SK-N-SH (cell line): ENCODE measurements at regions not wholly inside any gene's neighbourhood (a gene's known extent, or its start where the extent isn't known, plus 50 kb on each side); places are given as distances from the start of the nearest gene placed in this dataset.

Experiments
- CTCF ChIA-PET: fragments of 300-600, 350-600 bp; formaldehyde crosslinking; extraction: SDS; loops from one replicate; lab custom pipeline; 2021; lab: Yijun Ruan, JAX
- POLR2A ChIA-PET: fragments of 350-600 bp; sonication (Branson Sonifier 250); formaldehyde crosslinking; extraction: SDS; loops from one replicate; lab custom pipeline; 2020; ENCODE audit warnings: antibody characterized with exemption, inconsistent platforms; lab: Yijun Ruan, JAX
- DNase-seq: peaks from one replicate; pipeline ENCODE4 v3.0.0; 2012
- H2AFZ ChIP-seq: fragments of 200-600 bp; sonication (generic); 2 replicates; pipeline ENCODE4 v1.8.1; 2016; ENCODE audit warnings: antibody characterized with exemption, mild to moderate bottlenecking, low read depth
- H3F3A ChIP-seq: fragments of 200-600 bp; sonication (generic); replicated peaks from 2 replicates; pipeline ENCODE3; 2016; ENCODE audit warnings: antibody characterized with exemption, mild to moderate bottlenecking; ENCODE audit not compliant: insufficient read depth
- H3K27ac ChIP-seq, 2 experiments: fragments of 200-500 bp in 1 of 2; fragments of 200-600 bp in 1 of 2; sonication (Bioruptor generic) in 1 of 2; sonication (generic), shearing (Covaris generic) in 1 of 2; 2 replicates each; pipeline versions ENCODE4 v1.5.1 to v1.6.1; 2014 to 2016; ENCODE audit warnings: low read depth in 2 of 2, inconsistent platforms in 1 of 2, low read length in 1 of 2, mild to moderate bottlenecking in 1 of 2, mixed read lengths in 1 of 2
- H3K27me3 ChIP-seq: fragments of 200-600 bp; sonication (generic), shearing (Covaris generic); 2 replicates; pipeline ENCODE4 v1.6.1; 2016; ENCODE audit warnings: mixed run types; ENCODE audit not compliant: insufficient read depth
- H3K36me3 ChIP-seq, 2 experiments: fragments of 200-500 bp in 1 of 2; fragments of 200-600 bp in 1 of 2; sonication (Bioruptor generic) in 1 of 2; sonication (generic) in 1 of 2; replicated peaks in 1 of 2; 2 replicates each; pipeline versions ENCODE3 to v1.5.1; 2014 to 2016; ENCODE audit warnings: low read length in 1 of 2, mild to moderate bottlenecking in 1 of 2; ENCODE audit not compliant: insufficient read depth in 2 of 2, control insufficient read depth in 1 of 2
- H3K4me1 ChIP-seq, 2 experiments: fragments of 200-500 bp in 1 of 2; fragments of 200-600 bp in 1 of 2; sonication (Bioruptor generic) in 1 of 2; sonication (generic), shearing (Covaris generic) in 1 of 2; 2 replicates each; pipeline versions ENCODE4 v1.5.1 to v1.6.1; 2014 to 2016; ENCODE audit warnings: low read depth in 1 of 2, low read length in 1 of 2, mixed run types in 1 of 2; ENCODE audit not compliant: insufficient read depth in 2 of 2, control insufficient read depth in 1 of 2
- H3K4me2 ChIP-seq: fragments of 200-600 bp; sonication (generic), shearing (Covaris generic); 2 replicates; pipeline ENCODE4 v1.6.1; 2017; ENCODE audit warnings: mixed run types
- H3K4me3 ChIP-seq, 2 experiments: fragments of 200-500 bp in 1 of 2; fragments of 200-600 bp in 1 of 2; sonication (Bioruptor generic) in 1 of 2; sonication (generic), shearing (Covaris generic) in 1 of 2; 2 replicates each; pipeline versions ENCODE4 v1.5.1 to v1.8.1; 2014 to 2016; ENCODE audit warnings: low read depth in 2 of 2, inconsistent platforms in 1 of 2, low read length in 1 of 2, mild to moderate bottlenecking in 1 of 2, mixed read lengths in 1 of 2, moderate library complexity in 1 of 2
- H3K79me2 ChIP-seq: fragments of 200-600 bp; sonication (generic); 2 replicates; pipeline ENCODE4 v1.8.1; 2017; ENCODE audit warnings: mild to moderate bottlenecking; ENCODE audit not compliant: insufficient read depth
- H3K9ac ChIP-seq: fragments of 200-600 bp; sonication (generic); 2 replicates; pipeline ENCODE4 v1.6.1; 2017; ENCODE audit warnings: mixed run types
- H3K9me2 ChIP-seq: fragments of 200-600 bp; sonication (generic); 2 replicates; pipeline ENCODE4 v1.6.1; 2017; ENCODE audit warnings: mixed run types
- H3K9me3 ChIP-seq: fragments of 200-600 bp; sonication (generic); 2 replicates; pipeline ENCODE4 v1.6.1; 2017; ENCODE audit warnings: mixed run types, mild to moderate bottlenecking, moderate library complexity
- H4K20me1 ChIP-seq: fragments of 200-600 bp; sonication (generic); 2 replicates; pipeline ENCODE4 v1.6.1; 2017; ENCODE audit warnings: mild to moderate bottlenecking, mixed run types; ENCODE audit not compliant: insufficient read depth
- FOSL2 ChIP-seq: IDR thresholded peaks from 2 replicates; pipeline ENCODE4 v1.4.0; 2012; ENCODE audit warnings: low read depth, mild to moderate bottlenecking, moderate library complexity, borderline replicate concordance
- FOXJ3 ChIP-seq: sonication (generic); formaldehyde crosslinking; IDR thresholded peaks from 2 replicates; pipeline ENCODE4 v1.5.1; 2020; ENCODE audit warnings: mild to moderate bottlenecking, missing genetic modification reagents
- FOXM1 ChIP-seq: IDR thresholded peaks from 2 replicates; pipeline ENCODE4 v1.4.0; 2012; ENCODE audit warnings: low read depth, mild to moderate bottlenecking
- GABPA ChIP-seq: IDR thresholded peaks from 2 replicates; pipeline ENCODE4 v1.4.0; 2012; ENCODE audit warnings: low read depth, mild to moderate bottlenecking
- IRF3 ChIP-seq: fragments of 150-350 bp; IDR thresholded peaks from 2 replicates; pipeline ENCODE4 v1.6.1; 2016; ENCODE audit warnings: mild to moderate bottlenecking, low read depth, low read length
- JUND ChIP-seq: IDR thresholded peaks from 2 replicates; pipeline ENCODE4 v1.4.0; 2012
- MXI1 ChIP-seq: IDR thresholded peaks from 2 replicates; pipeline ENCODE4 v1.6.1; 2012; ENCODE audit warnings: mild to moderate bottlenecking, low read depth, low read length, improper control_type of control experiment
- NFIC ChIP-seq: IDR thresholded peaks from 2 replicates; pipeline ENCODE4 v1.4.0; 2012; ENCODE audit warnings: borderline replicate concordance
- NRF1 ChIP-seq: IDR thresholded peaks from 2 replicates; pipeline ENCODE4 v1.6.1; 2012; ENCODE audit warnings: low read depth, mild to moderate bottlenecking, low read length
- POLR2AphosphoS5 ChIP-seq: IDR thresholded peaks from 2 replicates; pipeline ENCODE4 v1.6.1; 2012; ENCODE audit warnings: low read depth, low read length
- RAD21 ChIP-seq: IDR thresholded peaks from 2 replicates; pipeline ENCODE4 v1.6.1; 2012; ENCODE audit warnings: mild to moderate bottlenecking, low read length
- RFX5 ChIP-seq: IDR thresholded peaks from 2 replicates; pipeline ENCODE4 v1.6.1; 2012; ENCODE audit warnings: mild to moderate bottlenecking, improper control_type of control experiment, low read length
- RXRA ChIP-seq: IDR thresholded peaks from 2 replicates; pipeline ENCODE4 v1.4.0; 2012; ENCODE audit warnings: low read depth, mild to moderate bottlenecking, borderline replicate concordance
- SIN3A ChIP-seq: IDR thresholded peaks from 2 replicates; pipeline ENCODE4 v1.6.1; 2012; ENCODE audit warnings: low read depth, mild to moderate bottlenecking, low read length, moderate library complexity, borderline replicate concordance
- TCF12 ChIP-seq: IDR thresholded peaks from 2 replicates; pipeline ENCODE4 v1.4.0; 2012
- USF1 ChIP-seq: IDR thresholded peaks from 2 replicates; pipeline ENCODE4 v1.4.0; 2012; ENCODE audit warnings: low read depth, borderline replicate concordance
- USF2 ChIP-seq: fragments of 150-350 bp; IDR thresholded peaks from 2 replicates; pipeline ENCODE4 v1.6.1; 2017; ENCODE audit warnings: antibody characterized with exemption, low read length, low read depth, borderline replicate concordance
- YY1 ChIP-seq: IDR thresholded peaks from 2 replicates; pipeline ENCODE4 v1.4.0; 2012; ENCODE audit warnings: low read depth, mild to moderate bottlenecking
- WGBS: methylation state at CpG from one replicate; pipeline ENCODE4 v1.1.6; 2017; ENCODE audit warnings: low lambda C conversion rate; 5-methylcytosine and 5-hydroxymethylcytosine counted together

- no peaks in the 10 kb centered on the region for H3F3A ChIP-seq
- H3K9me3 ChIP-seq, result no peaks in the 10 kb centered on the region
- no peaks in the 10 kb centered on the region for H3K27me3 ChIP-seq
- no peaks in the 10 kb centered on the region for H3K4me1 ChIP-seq
- H3K9ac ChIP-seq, result no peak overlapping the region
- no peak overlapping the region for H3K4me3 ChIP-seq
- no peaks in the 10 kb centered on the region for H3K9me2 ChIP-seq
- no peak overlapping the region for H3K27ac ChIP-seq
- no peak for DNase-seq
- TF ChIP-seq POLR2AphosphoS5 (no peak), JUND (no peak), FOSL2 (no peak), RFX5 (no peak), YY1 (no peak), GABPA (no peak), RAD21 (no peak), RXRA (no peak), IRF3 (no peak), TCF12 (no peak), NRF1 (no peak), MXI1 (no peak), NFIC (no peak)
- H2AFZ ChIP-seq, result no peak overlapping the region
- H3K36me3 ChIP-seq, result no peaks in the 10 kb centered on the region
- CTCF ChIA-PET, result no interaction called here
- H3K4me2 ChIP-seq, result no peak overlapping the region
- POLR2A ChIA-PET, result no interaction called here
- H4K20me1 ChIP-seq, result no peaks in the 10 kb centered on the region
- H3K79me2 ChIP-seq, result no peaks in the 10 kb centered on the region
- 47% methylated on average over 7 of the region's 7 CpGs for WGBS
These were observed 59.8 kb downstream of the VAX1 start for GRCh38 chr10:117078168-117078837.

GRCh38 chr10:117075064-117075463, 63.0 kb downstream of the VAX1 start:
- no peak overlapping the region for H3K4me3 ChIP-seq
- no peaks in the 10 kb centered on the region for H3K9me3 ChIP-seq
- no peaks in the 10 kb centered on the region for H3K9me2 ChIP-seq
- TF ChIP-seq FOXM1 (no peak), RXRA (no peak), USF1 (no peak), POLR2AphosphoS5 (no peak), SIN3A (no peak), FOXJ3 (CRISPR knock-in tag) (no peak), USF2 (no peak), GABPA (no peak)
- H3K36me3 ChIP-seq, result no peaks in the 10 kb centered on the region
- no peaks in the 10 kb centered on the region for H4K20me1 ChIP-seq
- H3K27ac ChIP-seq, result no peak overlapping the region
- H3K79me2 ChIP-seq, result no peaks in the 10 kb centered on the region
- H2AFZ ChIP-seq, result no peak overlapping the region
- H3K4me1 ChIP-seq, result no peaks in the 10 kb centered on the region
- WGBS, result 72% methylated on average over 1 of the region's 1 CpG
- CTCF ChIA-PET, result interaction anchor here (0.6 to 1.0 kb wide), 2 partner anchors 99 to 262 kb away, joined by 3 to 4 read pairs; no protein-coding TSS in a partner anchor
- no peak overlapping the region for H3K4me2 ChIP-seq
- H3K27me3 ChIP-seq, result no peaks in the 10 kb centered on the region
- no peaks in the 10 kb centered on the region for H3F3A ChIP-seq
- POLR2A ChIA-PET, result no interaction called here
- no peak overlapping the region for H3K9ac ChIP-seq
- no peak for DNase-seq
